Immature natural killer cell (primary cell): ENCODE measurements at regions not wholly inside any gene's neighbourhood (a gene's known extent, or its start where the extent isn't known, plus 50 kb on each side); places are given as distances from the start of the nearest gene placed in this dataset.

Source experiments
- DNase-seq, 3 donors: peaks; one replicate each; pipeline ENCODE4 v3.0.0; 2022; ENCODE audit warnings: mixed read lengths in 1 of 3
- H3K27ac Mint-ChIP-seq, 6 donors: one replicate each; pipeline ENCODE4 v1.8.0; 2020; ENCODE audit warnings: mixed read lengths in 6 of 6, mild to moderate bottlenecking in 5 of 6, inconsistent platforms in 4 of 6, moderate library complexity in 3 of 6
- H3K27me3 Mint-ChIP-seq, 3 donors: one replicate each; pipeline ENCODE4 v1.8.0; 2020 to 2021; ENCODE audit warnings: low read depth in 3 of 3, mild to moderate bottlenecking in 3 of 3, mixed read lengths in 3 of 3, moderate library complexity in 3 of 3, inconsistent platforms in 1 of 3
- H3K36me3 Mint-ChIP-seq, 3 donors: one replicate each; pipeline ENCODE4 v1.8.0; 2020; ENCODE audit warnings: mixed read lengths in 3 of 3, inconsistent platforms in 2 of 3, mild to moderate bottlenecking in 2 of 3
- H3K4me1 Mint-ChIP-seq, 2 donors: one replicate each; pipeline ENCODE4 v1.8.0; 2020; ENCODE audit warnings: inconsistent platforms in 2 of 2, mild to moderate bottlenecking in 2 of 2, mixed read lengths in 2 of 2, moderate library complexity in 1 of 2
- H3K4me3 Mint-ChIP-seq, 5 donors: one replicate each; pipeline ENCODE4 v1.8.0; 2020; ENCODE audit warnings: mild to moderate bottlenecking in 5 of 5, mixed read lengths in 5 of 5, inconsistent platforms in 3 of 5, moderate library complexity in 3 of 5
- H3K9me3 Mint-ChIP-seq, 6 donors: one replicate each; pipeline ENCODE4 v1.8.0; 2020; ENCODE audit warnings: mild to moderate bottlenecking in 6 of 6, mixed read lengths in 6 of 6, inconsistent platforms in 4 of 6, moderate library complexity in 3 of 6

DNA sequence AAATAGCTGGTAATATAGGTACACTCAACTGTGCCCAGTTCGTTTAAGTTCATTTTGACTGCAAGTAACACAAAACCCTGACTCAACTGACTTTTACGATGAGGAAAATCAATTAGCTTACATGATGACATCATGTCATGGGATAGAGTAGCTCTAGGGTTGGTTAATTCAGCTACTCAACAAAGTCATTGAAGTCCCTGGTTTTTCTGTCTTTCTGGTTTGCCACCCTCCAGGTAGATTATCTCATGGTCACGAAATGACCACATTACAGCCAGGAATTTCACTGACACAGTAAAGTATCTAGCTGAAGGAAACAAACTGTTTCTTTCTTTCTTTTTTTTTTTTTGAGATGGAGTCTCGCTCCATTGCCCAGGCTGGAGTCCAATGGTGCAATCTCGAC is 68.5 kb upstream of the FUT8 start:
- DNase-seq = no peak
- no peak overlapping the region for H3K4me3 Mint-ChIP-seq
- H3K27ac Mint-ChIP-seq = no peak overlapping the region
- H3K27me3 Mint-ChIP-seq = peaks cover 1 to 5% (median 3%) of the 10 kb centered on the region in 3 donors
- H3K4me1 Mint-ChIP-seq = no peaks in the 10 kb centered on the region
- H3K9me3 Mint-ChIP-seq = no peaks in the 10 kb centered on the region
- peaks cover 0 to 4% (median 0%) of the 10 kb centered on the region in 3 donors for H3K36me3 Mint-ChIP-seq

DNA sequence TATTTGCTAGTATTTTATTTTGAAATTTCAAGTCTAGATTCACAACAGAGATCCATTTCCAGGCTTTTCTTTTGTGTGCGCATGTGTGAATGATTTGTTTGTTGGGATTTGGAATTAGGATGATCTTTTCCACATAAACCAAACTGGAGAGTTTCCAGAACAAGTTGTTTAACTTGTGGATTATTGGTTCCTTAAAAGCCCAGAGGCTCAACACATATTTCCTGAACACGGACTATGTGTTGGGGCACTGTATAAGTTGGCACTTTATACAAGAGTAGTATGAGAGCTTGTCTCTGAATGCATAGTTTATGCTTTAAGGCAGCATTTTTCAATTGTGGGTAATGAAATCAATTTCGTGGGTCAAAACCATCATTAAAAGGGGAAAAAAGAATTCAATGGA is 67.3 kb upstream of the FUT8 start:
- H3K4me1 Mint-ChIP-seq = no peaks in the 10 kb centered on the region
- H3K27ac Mint-ChIP-seq = no peak overlapping the region
- peaks cover 1 to 5% (median 5%) of the 10 kb centered on the region in 3 donors for H3K27me3 Mint-ChIP-seq
- peaks cover 0 to 4% (median 0%) of the 10 kb centered on the region in 3 donors for H3K36me3 Mint-ChIP-seq
- DNase-seq = no peak
- no peak overlapping the region for H3K4me3 Mint-ChIP-seq
- no peaks in the 10 kb centered on the region for H3K9me3 Mint-ChIP-seq

DNA sequence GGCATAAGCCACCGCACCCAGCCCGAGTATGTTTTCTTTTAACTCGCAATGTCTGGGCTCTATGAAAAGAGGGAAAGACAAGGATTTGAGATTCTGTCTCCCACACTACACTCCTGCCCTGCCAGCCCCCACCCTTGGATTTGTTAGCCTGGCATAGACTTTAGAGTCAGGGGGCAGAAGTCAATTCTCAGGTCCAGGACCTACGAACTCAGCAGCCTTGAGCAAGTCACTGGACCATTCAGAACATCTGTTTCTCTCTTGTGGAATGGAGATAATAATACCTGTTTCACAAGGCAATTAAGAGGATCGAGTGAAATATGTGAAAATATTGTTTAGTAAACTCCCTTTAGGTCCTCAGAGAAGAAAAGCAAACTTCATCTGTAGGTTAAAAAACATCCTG is 66.1 kb upstream of the FUT8 start:
- no peak overlapping the region for H3K4me3 Mint-ChIP-seq
- H3K4me1 Mint-ChIP-seq = no peaks in the 10 kb centered on the region

DNA sequence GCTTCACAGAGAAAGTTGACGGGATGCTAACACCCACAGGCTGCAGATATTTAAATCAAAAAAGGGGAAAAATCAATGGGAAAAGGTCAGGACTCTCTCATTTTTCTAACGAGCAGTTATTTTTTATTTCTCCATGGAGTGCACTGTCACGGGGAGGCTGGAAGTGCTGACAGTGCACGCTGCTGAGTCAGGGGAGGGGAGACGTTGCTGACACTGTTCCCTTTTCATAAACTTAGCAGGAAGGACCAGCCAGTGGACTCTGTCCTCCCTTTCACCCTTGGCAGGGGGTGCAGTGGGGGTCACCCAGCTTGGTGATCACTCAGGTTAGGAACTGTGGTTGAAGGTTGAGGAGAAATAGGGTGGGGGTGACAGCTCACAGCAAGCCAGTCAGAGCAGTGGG is 65.6 kb upstream of the FUT8 start:
- Mint-ChIP-seq H3K36me3 (peaks cover 0 to 4% (median 0%) of the 10 kb centered on the region in 3 donors), H3K9me3 (no peaks in the 10 kb centered on the region), H3K27ac (no peak overlapping the region), H3K4me1 (no peaks in the 10 kb centered on the region), H3K4me3 (no peak overlapping the region), H3K27me3 (peaks cover 1 to 6% (median 5%) of the 10 kb centered on the region in 3 donors)
- DNase-seq = no peak

More for the DNA sequence above, 66.1 kb upstream of the FUT8 start:
- Mint-ChIP-seq H3K9me3 (no peaks in the 10 kb centered on the region), H3K27ac (no peak overlapping the region), H3K36me3 (peaks cover 0 to 4% (median 0%) of the 10 kb centered on the region in 3 donors), H3K27me3 (peaks cover 1 to 6% (median 5%) of the 10 kb centered on the region in 3 donors)
- no peak for DNase-seq

DNA sequence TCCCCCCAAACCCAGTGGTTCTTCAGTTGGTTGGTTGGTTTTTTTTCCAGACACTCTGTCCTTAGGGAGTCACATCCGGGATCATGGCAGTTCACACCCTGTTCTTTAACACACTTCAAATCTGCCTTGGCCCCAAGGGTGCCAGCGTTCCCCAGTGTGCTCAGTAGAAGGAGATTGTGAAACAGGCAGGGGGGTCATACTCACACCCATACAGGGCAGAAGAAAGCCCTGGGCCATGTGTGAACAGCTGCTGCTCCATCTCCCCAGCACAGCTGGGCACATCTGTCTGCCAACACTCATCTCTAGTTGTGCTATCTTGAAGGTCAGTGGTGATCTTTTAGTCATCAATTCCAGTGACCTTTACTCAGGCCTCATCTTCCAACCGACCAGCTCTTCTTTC is 64.4 kb upstream of the FUT8 start:
- Mint-ChIP-seq H3K4me1 (no peaks in the 10 kb centered on the region), H3K27me3 (peaks cover 1 to 6% (median 3%) of the 10 kb centered on the region in 3 donors), H3K27ac (no peak overlapping the region), H3K4me3 (no peak overlapping the region), H3K36me3 (peaks cover 0 to 4% (median 0%) of the 10 kb centered on the region in 3 donors), H3K9me3 (no peaks in the 10 kb centered on the region)
- DNase-seq = no peak

DNA sequence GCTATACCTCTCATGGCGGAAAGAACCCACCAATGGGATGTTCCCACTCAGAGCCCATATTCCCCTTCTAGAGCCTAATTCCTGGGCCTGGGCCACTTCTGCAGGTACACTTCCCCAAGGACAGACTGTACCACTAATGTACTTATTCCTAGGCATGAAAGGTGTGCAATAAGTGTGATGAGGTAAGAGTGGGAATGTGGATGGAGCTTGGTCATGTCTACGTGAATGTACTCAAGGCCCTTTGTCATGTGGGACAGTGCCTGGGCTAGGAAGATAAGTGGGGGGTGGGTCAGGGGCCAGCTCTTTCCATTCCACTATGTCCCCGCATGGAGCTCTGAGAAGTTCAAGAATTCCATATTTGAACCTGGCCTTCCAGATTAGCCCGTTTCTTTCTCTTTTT is 63.4 kb upstream of the FUT8 start:
- no peaks in the 10 kb centered on the region for H3K4me1 Mint-ChIP-seq
- H3K4me3 Mint-ChIP-seq = no peak overlapping the region
- H3K9me3 Mint-ChIP-seq = no peaks in the 10 kb centered on the region
- H3K27ac Mint-ChIP-seq = no peak overlapping the region
- peaks cover 0 to 4% (median 0%) of the 10 kb centered on the region in 3 donors for H3K36me3 Mint-ChIP-seq
- no peak for DNase-seq
- H3K27me3 Mint-ChIP-seq = peaks cover 1 to 6% (median 3%) of the 10 kb centered on the region in 3 donors

DNA sequence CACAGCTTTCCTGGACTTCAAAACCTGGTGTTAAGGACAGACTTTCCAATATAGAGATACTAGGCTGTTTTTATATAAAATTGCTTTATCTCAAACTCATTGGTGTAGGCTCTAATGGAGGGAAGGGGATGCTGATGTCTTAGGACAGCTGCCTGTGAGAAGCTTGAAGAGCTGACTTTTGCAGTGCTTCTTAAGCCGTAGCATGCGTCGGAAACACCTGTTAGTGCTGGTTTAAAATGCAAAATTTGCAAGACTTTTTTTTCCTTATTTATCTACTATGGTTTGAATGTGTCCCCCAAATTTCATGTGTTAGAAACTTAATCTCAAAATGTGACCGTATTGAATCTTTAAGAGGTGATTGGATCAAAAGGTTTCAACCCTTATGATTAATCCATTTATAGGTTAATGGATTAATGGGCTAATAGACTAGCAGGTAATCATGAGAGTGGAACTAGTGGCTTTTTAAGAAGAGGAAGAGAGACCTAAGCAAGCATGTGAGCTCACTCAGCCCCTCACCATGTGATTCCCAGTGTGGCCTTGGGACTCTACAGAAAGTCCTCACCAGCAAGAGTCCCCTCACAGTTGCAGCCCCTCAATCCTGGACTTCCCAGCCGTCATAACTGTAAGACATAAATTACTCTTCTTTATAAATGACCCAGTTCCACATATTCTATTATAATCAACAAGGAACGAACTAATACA is 60.9 kb upstream of the FUT8 start:
- Mint-ChIP-seq H3K4me3 (no peak overlapping the region), H3K36me3 (peaks cover 0 to 4% (median 0%) of the 10 kb centered on the region in 3 donors), H3K4me1 (no peaks in the 10 kb centered on the region), H3K27me3 (peaks cover 0 to 6% (median 3%) of the 10 kb centered on the region in 3 donors), H3K9me3 (no peaks in the 10 kb centered on the region), H3K27ac (no peak overlapping the region)
- DNase-seq = no peak

DNA sequence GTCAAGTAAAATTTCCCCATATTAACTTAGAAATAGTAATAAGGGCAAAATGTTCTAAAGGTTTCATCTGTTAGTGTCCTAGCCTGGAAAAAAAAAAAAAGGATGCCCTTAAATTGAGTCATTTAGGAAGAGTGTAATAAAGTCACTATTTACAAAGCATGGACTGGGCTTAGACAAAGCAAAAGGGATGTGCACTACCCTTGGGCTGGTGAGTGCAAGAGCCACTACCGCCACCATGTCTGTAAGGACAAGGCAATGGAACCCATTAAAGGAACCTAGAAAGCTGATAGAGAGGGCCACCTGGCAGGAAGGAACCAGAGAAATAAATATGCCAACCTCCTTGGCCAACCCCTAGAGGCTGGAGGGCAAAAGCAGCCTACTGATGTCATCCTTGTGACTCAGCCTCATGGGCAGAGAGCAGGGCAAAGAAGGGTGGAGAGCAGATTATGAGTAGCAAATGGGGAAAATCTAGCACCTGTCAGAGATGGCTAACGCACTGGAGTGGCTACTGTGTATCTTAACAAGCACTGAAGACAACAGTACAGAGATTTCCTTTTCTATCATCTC is 59.5 kb upstream of the FUT8 start:
- H3K36me3 Mint-ChIP-seq = peaks cover 0 to 4% (median 0%) of the 10 kb centered on the region in 3 donors
- H3K4me3 Mint-ChIP-seq = no peak overlapping the region
- peaks cover 0 to 6% (median 3%) of the 10 kb centered on the region in 3 donors for H3K27me3 Mint-ChIP-seq
- no peaks in the 10 kb centered on the region for H3K4me1 Mint-ChIP-seq
- no peaks in the 10 kb centered on the region for H3K9me3 Mint-ChIP-seq
- no peak overlapping the region for H3K27ac Mint-ChIP-seq
- DNase-seq = no peak

DNA sequence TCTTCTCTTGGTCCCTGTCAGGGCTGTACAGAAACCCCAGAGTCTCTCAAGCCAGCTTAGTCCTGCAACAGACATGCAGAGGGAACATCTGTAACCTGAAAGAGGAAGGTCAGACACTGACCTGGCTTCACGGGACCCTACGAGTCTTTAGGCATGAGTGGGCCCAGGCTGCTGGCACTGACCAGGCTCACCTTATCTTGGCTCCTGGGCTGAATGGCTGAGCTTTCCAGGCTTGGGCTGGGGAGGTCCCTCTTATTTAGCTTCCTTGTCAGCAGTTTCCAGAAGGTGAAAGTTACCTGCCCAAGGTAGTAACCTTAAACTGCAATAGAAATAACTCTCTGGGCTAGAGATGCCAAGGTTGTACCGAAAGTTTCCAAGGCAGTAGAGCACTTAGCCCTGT is 58.4 kb upstream of the FUT8 start:
- Mint-ChIP-seq H3K4me1 (no peaks in the 10 kb centered on the region), H3K9me3 (no peaks in the 10 kb centered on the region), H3K27me3 (peaks cover 0 to 3% (median 3%) of the 10 kb centered on the region in 3 donors), H3K4me3 (no peak overlapping the region), H3K27ac (no peak overlapping the region), H3K36me3 (no peaks in the 10 kb centered on the region)
- no peak for DNase-seq

DNA sequence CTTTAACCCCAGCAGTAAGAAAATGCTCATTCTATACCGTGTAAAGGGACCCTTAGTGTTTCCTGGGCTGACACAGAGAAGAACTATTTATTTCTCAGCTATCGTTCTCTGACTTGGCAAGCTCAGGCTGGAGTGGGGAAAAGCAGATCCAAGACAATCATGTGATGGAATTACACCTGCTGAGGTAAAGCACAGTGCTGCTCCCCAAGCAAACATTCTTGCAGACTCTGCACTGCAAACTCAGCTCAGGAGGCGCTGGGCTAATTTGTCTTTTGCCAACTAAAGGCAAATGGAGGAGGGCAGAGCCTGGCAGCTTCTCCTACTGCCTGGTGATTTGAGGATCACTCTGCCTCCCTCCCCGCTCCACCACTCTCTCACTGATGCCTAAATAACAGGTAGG is 57.8 kb upstream of the FUT8 start:
- Mint-ChIP-seq H3K4me3 (no peak overlapping the region), H3K36me3 (no peaks in the 10 kb centered on the region), H3K27me3 (peaks cover 2 to 3% (median 3%) of the 10 kb centered on the region in 3 donors), H3K4me1 (no peaks in the 10 kb centered on the region), H3K27ac (no peak overlapping the region), H3K9me3 (no peaks in the 10 kb centered on the region)
- no peak for DNase-seq

DNA sequence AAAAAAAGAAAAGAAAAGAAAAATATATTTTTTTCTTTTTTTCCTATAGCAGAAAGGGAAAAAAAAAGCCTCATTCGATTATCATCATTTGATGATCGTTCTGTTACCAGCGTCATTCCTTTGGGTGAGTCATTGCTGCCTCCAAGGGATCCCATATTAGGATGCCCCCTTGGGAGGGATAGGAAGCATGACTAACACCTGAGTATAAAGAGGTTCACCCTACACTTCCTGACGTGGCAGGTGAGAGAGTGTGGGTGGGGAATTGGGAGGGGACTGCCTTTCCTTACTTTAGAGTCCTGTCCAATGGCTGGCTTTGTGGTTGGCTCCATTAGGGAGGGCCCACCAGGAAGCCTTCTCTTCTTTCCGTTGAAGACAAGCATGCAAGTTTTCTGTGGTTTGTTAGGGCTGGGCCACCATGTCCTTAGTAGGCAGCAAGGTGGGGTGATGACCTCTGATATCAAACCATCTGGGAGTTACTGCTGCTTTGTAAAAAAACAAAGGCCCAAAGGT is 56.1 kb upstream of the FUT8 start:
- H3K4me3 Mint-ChIP-seq = no peak overlapping the region
- peaks cover 0 to 3% (median 2%) of the 10 kb centered on the region in 3 donors for H3K27me3 Mint-ChIP-seq
- no peak for DNase-seq
- H3K27ac Mint-ChIP-seq = no peak overlapping the region
- no peaks in the 10 kb centered on the region for H3K9me3 Mint-ChIP-seq
- H3K4me1 Mint-ChIP-seq = no peaks in the 10 kb centered on the region
- H3K36me3 Mint-ChIP-seq = no peaks in the 10 kb centered on the region

DNA sequence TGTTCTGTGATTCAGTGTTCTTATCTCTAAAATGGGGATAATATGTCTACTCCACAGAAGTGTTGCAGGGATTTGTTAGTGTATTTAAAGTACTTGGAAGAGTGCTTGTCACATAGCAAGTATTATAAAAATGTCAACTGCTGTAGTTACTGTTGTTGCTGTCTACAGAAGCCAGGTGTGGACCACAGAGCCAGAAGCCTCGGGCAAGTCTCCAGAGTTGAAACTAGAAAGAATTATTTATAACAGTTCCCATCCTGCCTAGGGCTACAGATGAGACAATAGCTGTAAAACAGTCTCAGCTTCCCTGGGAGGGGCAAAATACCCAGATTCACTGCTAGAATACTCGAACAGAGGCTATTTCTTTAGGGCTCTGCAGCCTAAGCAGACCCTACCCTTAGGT is 55.4 kb upstream of the FUT8 start:
- Mint-ChIP-seq H3K27me3 (peaks cover 0 to 3% (median 2%) of the 10 kb centered on the region in 3 donors), H3K27ac (no peak overlapping the region), H3K9me3 (no peaks in the 10 kb centered on the region), H3K4me3 (no peak overlapping the region), H3K4me1 (no peaks in the 10 kb centered on the region), H3K36me3 (no peaks in the 10 kb centered on the region)
- no peak for DNase-seq

DNA sequence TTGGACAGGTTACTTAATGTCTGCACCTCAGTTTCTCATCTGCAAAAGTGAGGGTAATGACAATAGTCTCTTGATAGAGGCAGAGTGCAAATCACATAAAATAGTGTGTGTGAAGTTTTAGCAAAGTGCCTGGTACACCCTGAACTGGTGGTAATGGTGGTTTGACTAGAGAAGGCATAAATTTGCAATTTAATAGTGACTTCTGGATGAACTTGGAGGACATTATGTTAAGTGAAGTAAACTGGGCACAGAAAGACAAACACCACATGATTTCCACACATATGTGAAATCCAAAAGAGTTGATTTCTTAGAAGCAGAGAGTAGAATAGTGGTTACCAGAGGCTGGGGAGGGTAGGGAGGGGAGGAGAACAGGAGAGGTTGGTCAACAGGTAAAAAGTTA is 54.8 kb upstream of the FUT8 start:
- H3K27ac Mint-ChIP-seq = no peak overlapping the region
- no peaks in the 10 kb centered on the region for H3K36me3 Mint-ChIP-seq
- H3K9me3 Mint-ChIP-seq = no peaks in the 10 kb centered on the region
- no peaks in the 10 kb centered on the region for H3K4me1 Mint-ChIP-seq
- H3K4me3 Mint-ChIP-seq = no peak overlapping the region
- no peak for DNase-seq
- H3K27me3 Mint-ChIP-seq = peaks cover 0 to 3% (median 2%) of the 10 kb centered on the region in 3 donors

DNA sequence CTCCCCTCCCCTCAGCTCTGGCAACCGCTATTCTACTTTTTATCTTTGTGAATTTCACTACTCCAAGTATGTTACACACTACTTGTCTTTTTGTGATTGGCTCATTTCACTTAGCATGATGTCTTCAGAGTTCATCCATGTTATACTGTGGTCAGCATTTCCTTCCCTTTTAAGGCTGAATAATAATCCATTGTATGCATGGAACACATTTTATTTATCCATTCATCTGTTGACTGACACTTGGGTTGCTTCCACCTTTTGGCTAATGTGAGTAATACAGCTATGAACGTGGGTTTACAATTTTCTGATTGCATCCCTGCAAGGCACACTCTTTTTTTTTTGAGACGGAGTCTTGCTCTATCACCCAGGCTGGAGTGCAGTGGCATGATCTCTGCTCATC is 53.0 kb upstream of the FUT8 start:
- no peak for DNase-seq
- Mint-ChIP-seq H3K27me3 (peaks cover 0 to 5% (median 2%) of the 10 kb centered on the region in 3 donors), H3K9me3 (no peaks in the 10 kb centered on the region), H3K4me3 (no peak overlapping the region), H3K36me3 (no peaks in the 10 kb centered on the region), H3K27ac (no peak overlapping the region), H3K4me1 (no peaks in the 10 kb centered on the region)
